ENCODE measurements at regions not wholly inside any gene's neighbourhood (a gene's known extent, or its start where the extent isn't known, plus 50 kb on each side); places are given as distances from the start of the nearest gene placed in this dataset.

- TF ChIP-seq EZH2 (IDR thresholded peaks at IDR 0.05; ENCODE audit: borderline replicate concordance, low read depth, low read length, poor library complexity, severe bottlenecking): no peak
- TF ChIP-seq, protein P1, sequence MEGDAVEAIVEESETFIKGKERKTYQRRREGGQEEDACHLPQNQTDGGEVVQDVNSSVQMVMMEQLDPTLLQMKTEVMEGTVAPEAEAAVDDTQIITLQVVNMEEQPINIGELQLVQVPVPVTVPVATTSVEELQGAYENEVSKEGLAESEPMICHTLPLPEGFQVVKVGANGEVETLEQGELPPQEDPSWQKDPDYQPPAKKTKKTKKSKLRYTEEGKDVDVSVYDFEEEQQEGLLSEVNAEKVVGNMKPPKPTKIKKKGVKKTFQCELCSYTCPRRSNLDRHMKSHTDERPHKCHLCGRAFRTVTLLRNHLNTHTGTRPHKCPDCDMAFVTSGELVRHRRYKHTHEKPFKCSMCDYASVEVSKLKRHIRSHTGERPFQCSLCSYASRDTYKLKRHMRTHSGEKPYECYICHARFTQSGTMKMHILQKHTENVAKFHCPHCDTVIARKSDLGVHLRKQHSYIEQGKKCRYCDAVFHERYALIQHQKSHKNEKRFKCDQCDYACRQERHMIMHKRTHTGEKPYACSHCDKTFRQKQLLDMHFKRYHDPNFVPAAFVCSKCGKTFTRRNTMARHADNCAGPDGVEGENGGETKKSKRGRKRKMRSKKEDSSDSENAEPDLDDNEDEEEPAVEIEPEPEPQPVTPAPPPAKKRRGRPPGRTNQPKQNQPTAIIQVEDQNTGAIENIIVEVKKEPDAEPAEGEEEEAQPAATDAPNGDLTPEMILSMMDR (conservative IDR thresholded peaks at IDR 0.05; ENCODE audit: low read depth, low read length): no peak
Observed at GRCh38 chr15:72847806-72848205, 64.2 kb upstream of the ADPGK start.
